ENCODE measurements at regions not wholly inside any gene's neighbourhood (a gene's known extent, or its start where the extent isn't known, plus 50 kb on each side); places are given as distances from the start of the nearest gene placed in this dataset.

GRCh38 chr10:8273749-8274148 lies 219.3 kb downstream of the GATA3 start:
- H3K36me3 ChIP-seq (ENCODE audit: control insufficient read depth, insufficient read depth, low read length): no peaks in the 10 kb centered on the region
- no peak overlapping the region for H3K18ac ChIP-seq (ENCODE audit: low read length)
- H2BK15ac ChIP-seq (replicated peaks; ENCODE audit: low read depth): no peak overlapping the region
- no peak overlapping the region for H2AK5ac ChIP-seq (ENCODE audit: low read length)
- H3K4ac ChIP-seq (ENCODE audit: low read depth, low read length): no peak overlapping the region
- H4K8ac ChIP-seq (ENCODE audit: low read depth, low read length): no peak overlapping the region
- H3K27ac ChIP-seq (ENCODE audit: low read depth, low read length): no peak overlapping the region
- H3K56ac ChIP-seq (ENCODE audit: low read length): no peak overlapping the region
- H2BK120ac ChIP-seq (ENCODE audit: low read depth, low read length): no peak overlapping the region
- H3K4me1 ChIP-seq (ENCODE audit: control insufficient read depth, low read depth, low read length): peaks cover 1% of the 10 kb centered on the region
- H3K79me1 ChIP-seq (ENCODE audit: low read length): no peaks in the 10 kb centered on the region
- no CpG with 5 or more reads among the region's 2 CpGs for WGBS (ENCODE audit: extremely low coverage, insufficient coverage, low lambda C conversion rate)
- no peak for DNase-seq
- no peaks in the 10 kb centered on the region for H3K79me2 ChIP-seq (ENCODE audit: control insufficient read depth, insufficient read depth, low read length)
- H3K27me3 ChIP-seq (ENCODE audit: insufficient read depth, low read length, poor library complexity): peaks cover 2% of the 10 kb centered on the region
- H3K23ac ChIP-seq (ENCODE audit: low read length): no peak overlapping the region
- no peak overlapping the region for H4K5ac ChIP-seq (ENCODE audit: low read length)
- no peak overlapping the region for H3K4me2 ChIP-seq (ENCODE audit: low read length)
- no peak overlapping the region for H3K4me3 ChIP-seq (ENCODE audit: low read length)
- H3K9ac ChIP-seq (ENCODE audit: low read length): no peak overlapping the region
- H2BK5ac ChIP-seq (ENCODE audit: low read length): no peak overlapping the region

GRCh38 chr10:8275911-8276310 lies 221.4 kb downstream of the GATA3 start:
- Histone ChIP-seq H2BK120ac (ENCODE audit: low read depth, low read length) (no peak overlapping the region), H4K5ac (ENCODE audit: low read length) (no peak overlapping the region), H3K4me2 (ENCODE audit: low read length) (no peak overlapping the region), H2AK5ac (ENCODE audit: low read length) (no peak overlapping the region), H3K4me3 (ENCODE audit: low read length) (no peak overlapping the region), H3K23ac (ENCODE audit: low read length) (no peak overlapping the region), H3K4me1 (ENCODE audit: control insufficient read depth, low read depth, low read length) (peaks cover 1% of the 10 kb centered on the region), H3K9ac (ENCODE audit: low read length) (no peak overlapping the region), H3K56ac (ENCODE audit: low read length) (no peak overlapping the region), H4K8ac (ENCODE audit: low read depth, low read length) (no peak overlapping the region), H2BK15ac (replicated peaks; ENCODE audit: low read depth) (no peak overlapping the region), H3K79me1 (ENCODE audit: low read length) (no peaks in the 10 kb centered on the region), H3K4ac (ENCODE audit: low read depth, low read length) (no peak overlapping the region), H3K27me3 (ENCODE audit: insufficient read depth, low read length, poor library complexity) (peaks cover 2% of the 10 kb centered on the region), H3K27ac (ENCODE audit: low read depth, low read length) (no peak overlapping the region), H3K36me3 (ENCODE audit: control insufficient read depth, insufficient read depth, low read length) (no peaks in the 10 kb centered on the region), H3K18ac (ENCODE audit: low read length) (no peak overlapping the region), H3K79me2 (ENCODE audit: control insufficient read depth, insufficient read depth, low read length) (no peaks in the 10 kb centered on the region), H2BK5ac (ENCODE audit: low read length) (no peak overlapping the region)
- no peak for DNase-seq
- no CpG with 5 or more reads among the region's 7 CpGs for WGBS (ENCODE audit: extremely low coverage, insufficient coverage, low lambda C conversion rate)

- Histone ChIP-seq H3K79me2 (ENCODE audit: control insufficient read depth, insufficient read depth, low read length) (no peaks in the 10 kb centered on the region), H3K79me1 (ENCODE audit: low read length) (no peaks in the 10 kb centered on the region), H3K4me3 (ENCODE audit: low read length) (no peak overlapping the region), H3K18ac (ENCODE audit: low read length) (no peak overlapping the region), H3K36me3 (ENCODE audit: control insufficient read depth, insufficient read depth, low read length) (no peaks in the 10 kb centered on the region), H3K23ac (ENCODE audit: low read length) (no peak overlapping the region), H3K27me3 (ENCODE audit: insufficient read depth, low read length, poor library complexity) (peaks cover 2% of the 10 kb centered on the region), H3K4me1 (ENCODE audit: control insufficient read depth, low read depth, low read length) (no peaks in the 10 kb centered on the region), H2AK5ac (ENCODE audit: low read length) (no peak overlapping the region), H3K27ac (ENCODE audit: low read depth, low read length) (no peak overlapping the region), H2BK15ac (replicated peaks; ENCODE audit: low read depth) (no peak overlapping the region), H2BK120ac (ENCODE audit: low read depth, low read length) (no peak overlapping the region), H3K9ac (ENCODE audit: low read length) (no peak overlapping the region), H2BK5ac (ENCODE audit: low read length) (no peak overlapping the region), H3K4ac (ENCODE audit: low read depth, low read length) (no peak overlapping the region), H3K56ac (ENCODE audit: low read length) (no peak overlapping the region), H4K5ac (ENCODE audit: low read length) (no peak overlapping the region), H4K8ac (ENCODE audit: low read depth, low read length) (no peak overlapping the region), H3K4me2 (ENCODE audit: low read length) (no peak overlapping the region)
- DNase-seq: no peak
- WGBS (ENCODE audit: extremely low coverage, insufficient coverage, low lambda C conversion rate): no CpG with 5 or more reads among the region's 4 CpGs
Observed at GRCh38 chr10:8278099-8278498, 223.6 kb downstream of the GATA3 start.

GRCh38 chr10:8279598-8279997 lies 225.1 kb downstream of the GATA3 start:
- H3K79me2 ChIP-seq (ENCODE audit: control insufficient read depth, insufficient read depth, low read length): no peaks in the 10 kb centered on the region
- no peak overlapping the region for H3K4me3 ChIP-seq (ENCODE audit: low read length)
- H2BK5ac ChIP-seq (ENCODE audit: low read length): no peak overlapping the region
- no peak overlapping the region for H3K9ac ChIP-seq (ENCODE audit: low read length)
- H3K4ac ChIP-seq (ENCODE audit: low read depth, low read length): no peak overlapping the region
- no peak overlapping the region for H3K4me2 ChIP-seq (ENCODE audit: low read length)
- peaks cover under 1% of the 10 kb centered on the region for H3K27me3 ChIP-seq (ENCODE audit: insufficient read depth, low read length, poor library complexity)
- no peak overlapping the region for H2BK15ac ChIP-seq (replicated peaks; ENCODE audit: low read depth)
- WGBS (ENCODE audit: extremely low coverage, insufficient coverage, low lambda C conversion rate): no CpG with 5 or more reads among the region's 2 CpGs
- no peaks in the 10 kb centered on the region for H3K4me1 ChIP-seq (ENCODE audit: control insufficient read depth, low read depth, low read length)
- no peak overlapping the region for H3K27ac ChIP-seq (ENCODE audit: low read depth, low read length)
- no peak overlapping the region for H2BK120ac ChIP-seq (ENCODE audit: low read depth, low read length)
- H3K23ac ChIP-seq (ENCODE audit: low read length): no peak overlapping the region
- no peak for DNase-seq
- no peak overlapping the region for H4K8ac ChIP-seq (ENCODE audit: low read depth, low read length)
- H2AK5ac ChIP-seq (ENCODE audit: low read length): no peak overlapping the region
- no peaks in the 10 kb centered on the region for H3K79me1 ChIP-seq (ENCODE audit: low read length)
- H3K56ac ChIP-seq (ENCODE audit: low read length): no peak overlapping the region
- no peak overlapping the region for H3K18ac ChIP-seq (ENCODE audit: low read length)
- H4K5ac ChIP-seq (ENCODE audit: low read length): no peak overlapping the region
- H3K36me3 ChIP-seq (ENCODE audit: control insufficient read depth, insufficient read depth, low read length): no peaks in the 10 kb centered on the region

- Histone ChIP-seq H4K5ac (ENCODE audit: low read length) (no peak overlapping the region), H3K4me3 (ENCODE audit: low read length) (no peak overlapping the region), H3K4me2 (ENCODE audit: low read length) (no peak overlapping the region), H3K23ac (ENCODE audit: low read length) (no peak overlapping the region), H3K79me2 (ENCODE audit: control insufficient read depth, insufficient read depth, low read length) (no peaks in the 10 kb centered on the region), H3K9ac (ENCODE audit: low read length) (no peak overlapping the region), H2BK120ac (ENCODE audit: low read depth, low read length) (no peak overlapping the region), H3K4me1 (ENCODE audit: control insufficient read depth, low read depth, low read length) (no peaks in the 10 kb centered on the region), H3K79me1 (ENCODE audit: low read length) (no peaks in the 10 kb centered on the region), H3K4ac (ENCODE audit: low read depth, low read length) (no peak overlapping the region), H3K36me3 (ENCODE audit: control insufficient read depth, insufficient read depth, low read length) (no peaks in the 10 kb centered on the region), H3K18ac (ENCODE audit: low read length) (no peak overlapping the region), H4K8ac (ENCODE audit: low read depth, low read length) (no peak overlapping the region), H2BK5ac (ENCODE audit: low read length) (no peak overlapping the region), H3K56ac (ENCODE audit: low read length) (no peak overlapping the region), H3K27me3 (ENCODE audit: insufficient read depth, low read length, poor library complexity) (no peaks in the 10 kb centered on the region), H3K27ac (ENCODE audit: low read depth, low read length) (no peak overlapping the region), H2BK15ac (replicated peaks; ENCODE audit: low read depth) (no peak overlapping the region), H2AK5ac (ENCODE audit: low read length) (no peak overlapping the region)
- DNase-seq: no peak
- no CpG with 5 or more reads among the region's 7 CpGs for WGBS (ENCODE audit: extremely low coverage, insufficient coverage, low lambda C conversion rate)
Observed at GRCh38 chr10:8280946-8281345, 226.5 kb downstream of the GATA3 start.

- Histone ChIP-seq H3K27ac (ENCODE audit: low read depth, low read length) (no peak overlapping the region), H2BK5ac (ENCODE audit: low read length) (no peak overlapping the region), H3K9ac (ENCODE audit: low read length) (no peak overlapping the region), H3K79me1 (ENCODE audit: low read length) (no peaks in the 10 kb centered on the region), H3K27me3 (ENCODE audit: insufficient read depth, low read length, poor library complexity) (no peaks in the 10 kb centered on the region), H3K4ac (ENCODE audit: low read depth, low read length) (no peak overlapping the region), H3K79me2 (ENCODE audit: control insufficient read depth, insufficient read depth, low read length) (no peaks in the 10 kb centered on the region), H3K36me3 (ENCODE audit: control insufficient read depth, insufficient read depth, low read length) (no peaks in the 10 kb centered on the region), H4K8ac (ENCODE audit: low read depth, low read length) (no peak overlapping the region), H3K4me1 (ENCODE audit: control insufficient read depth, low read depth, low read length) (no peaks in the 10 kb centered on the region), H3K56ac (ENCODE audit: low read length) (no peak overlapping the region), H4K5ac (ENCODE audit: low read length) (no peak overlapping the region), H2BK120ac (ENCODE audit: low read depth, low read length) (no peak overlapping the region), H3K23ac (ENCODE audit: low read length) (no peak overlapping the region), H2BK15ac (replicated peaks; ENCODE audit: low read depth) (no peak overlapping the region), H3K4me2 (ENCODE audit: low read length) (no peak overlapping the region), H2AK5ac (ENCODE audit: low read length) (no peak overlapping the region), H3K4me3 (ENCODE audit: low read length) (no peak overlapping the region), H3K18ac (ENCODE audit: low read length) (no peak overlapping the region)
- DNase-seq: no peak
- no CpG with 5 or more reads among the region's 4 CpGs for WGBS (ENCODE audit: extremely low coverage, insufficient coverage, low lambda C conversion rate)
Observed at GRCh38 chr10:8282340-8282739, 227.9 kb downstream of the GATA3 start.

Data from mesendoderm (in vitro differentiated cells).